Astrocyte of the cerebellum (primary cell): ENCODE measurements at regions not wholly inside any gene's neighbourhood (a gene's known extent, or its start where the extent isn't known, plus 50 kb on each side); places are given as distances from the start of the nearest gene placed in this dataset.

ENCODE experiments used
- DNase-seq: peaks from one replicate; pipeline ENCODE4 v3.0.0-alpha.2; 2011; ENCODE audit warnings: low read depth
- H3K4me3 ChIP-seq: 2 replicates; pipeline ENCODE4 v1.5.1; 2011; ENCODE audit warnings: mild to moderate bottlenecking, low read depth, low read length, moderate library complexity
- in situ Hi-C: cut with HindIII; loops from 2 replicates; pipeline ENCODE4 v1.10.0; 2017; ENCODE audit warnings: low sequenced_read_pairs
- TF ChIP-seq, protein P1 (sequence below): IDR thresholded peaks from 2 replicates; pipeline ENCODE4 v1.5.1; 2012; ENCODE audit warnings: low read length, low read depth, moderate library complexity, mild to moderate bottlenecking; ENCODE audit errors: missing control alignments

DNA sequence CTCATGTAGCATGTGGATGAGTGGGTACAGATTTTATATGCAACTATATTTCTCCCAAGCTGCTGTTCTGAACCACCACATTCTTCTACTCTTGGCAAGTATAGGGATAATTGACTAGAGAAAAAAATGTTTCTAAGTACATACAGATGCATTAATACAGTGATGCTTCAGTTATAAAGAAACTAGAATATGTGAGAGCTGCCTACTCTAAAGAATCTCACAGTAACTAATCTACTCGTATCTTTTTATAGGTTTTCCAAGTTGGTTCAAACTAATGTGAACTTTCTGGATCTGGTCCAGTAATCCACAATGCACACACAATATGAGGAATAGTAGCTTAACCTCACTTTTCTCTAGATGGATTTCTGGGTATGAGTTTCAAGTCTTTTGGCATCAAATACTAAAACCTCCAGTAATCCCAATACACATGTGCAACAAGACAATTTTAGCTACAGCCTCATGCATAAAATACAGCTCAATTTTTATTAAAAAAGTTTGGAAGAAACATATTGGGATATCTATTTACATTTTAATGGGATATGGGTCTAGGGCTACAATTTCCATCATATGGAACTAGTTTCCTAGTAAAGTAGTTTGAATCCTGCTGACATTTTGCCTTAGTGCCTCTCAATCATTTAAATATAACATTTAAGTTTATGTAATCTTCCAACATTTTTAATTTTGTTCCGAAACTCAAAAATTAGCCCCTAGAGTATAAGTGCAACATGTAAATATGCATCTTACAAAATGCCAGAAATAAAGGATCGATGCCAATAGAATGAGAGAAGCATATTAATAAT is 2209.7 kb downstream of the LRRC4C start:
- TF ChIP-seq, protein P1, sequence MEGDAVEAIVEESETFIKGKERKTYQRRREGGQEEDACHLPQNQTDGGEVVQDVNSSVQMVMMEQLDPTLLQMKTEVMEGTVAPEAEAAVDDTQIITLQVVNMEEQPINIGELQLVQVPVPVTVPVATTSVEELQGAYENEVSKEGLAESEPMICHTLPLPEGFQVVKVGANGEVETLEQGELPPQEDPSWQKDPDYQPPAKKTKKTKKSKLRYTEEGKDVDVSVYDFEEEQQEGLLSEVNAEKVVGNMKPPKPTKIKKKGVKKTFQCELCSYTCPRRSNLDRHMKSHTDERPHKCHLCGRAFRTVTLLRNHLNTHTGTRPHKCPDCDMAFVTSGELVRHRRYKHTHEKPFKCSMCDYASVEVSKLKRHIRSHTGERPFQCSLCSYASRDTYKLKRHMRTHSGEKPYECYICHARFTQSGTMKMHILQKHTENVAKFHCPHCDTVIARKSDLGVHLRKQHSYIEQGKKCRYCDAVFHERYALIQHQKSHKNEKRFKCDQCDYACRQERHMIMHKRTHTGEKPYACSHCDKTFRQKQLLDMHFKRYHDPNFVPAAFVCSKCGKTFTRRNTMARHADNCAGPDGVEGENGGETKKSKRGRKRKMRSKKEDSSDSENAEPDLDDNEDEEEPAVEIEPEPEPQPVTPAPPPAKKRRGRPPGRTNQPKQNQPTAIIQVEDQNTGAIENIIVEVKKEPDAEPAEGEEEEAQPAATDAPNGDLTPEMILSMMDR: no peak
- H3K4me3 ChIP-seq: no peak overlapping the region
- DNase-seq: no peak
- in situ Hi-C loops: no loop called here

DNA sequence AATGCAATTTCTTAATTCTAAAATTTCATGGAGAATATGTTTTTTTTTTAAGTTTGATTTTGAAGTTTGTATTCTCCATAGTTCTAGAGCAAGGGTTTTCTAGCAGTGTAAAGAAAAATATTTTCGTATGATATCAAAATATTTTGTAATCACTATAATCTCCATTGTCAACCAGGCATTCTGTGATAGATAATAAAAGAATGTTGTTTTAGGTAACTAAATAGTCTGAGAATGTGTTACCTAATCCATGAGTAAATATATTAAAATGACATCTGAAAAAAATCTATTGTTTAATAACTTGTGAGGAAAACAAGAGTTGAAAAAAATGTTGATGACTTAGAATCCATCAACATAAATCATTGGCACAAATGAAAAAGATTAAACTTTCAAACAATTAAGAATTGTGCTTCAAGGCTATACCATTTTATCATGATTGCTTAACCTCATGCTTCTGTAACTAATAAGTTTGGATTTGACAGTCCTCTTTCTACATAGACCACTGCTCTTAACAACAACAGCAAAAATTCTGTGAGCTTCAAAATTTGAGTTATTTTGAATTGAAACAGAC is 2211.8 kb downstream of the LRRC4C start:
- no peak overlapping the region for H3K4me3 ChIP-seq
- in situ Hi-C loops: no loop called here
- DNase-seq: no peak
- TF ChIP-seq, protein P1: no peak

DNA sequence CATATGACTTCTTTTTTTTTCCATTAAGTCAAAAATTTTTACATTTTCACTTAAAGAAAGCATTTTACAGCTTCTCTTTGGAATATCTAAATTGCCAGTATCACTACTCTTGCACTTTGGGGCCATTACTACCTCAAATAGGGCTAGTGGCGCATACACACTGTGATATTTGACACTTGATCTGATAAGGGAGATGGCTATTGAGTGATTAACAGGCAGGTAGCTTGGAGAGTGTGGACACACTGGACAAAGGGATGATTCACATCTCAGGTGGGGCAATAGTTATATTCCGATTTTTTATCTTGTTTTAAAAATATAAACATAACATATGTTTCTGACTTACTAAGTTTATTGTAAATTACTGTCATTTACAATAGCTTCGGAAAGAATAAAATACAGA is 2219.9 kb downstream of the LRRC4C start:
- TF ChIP-seq, protein P1: no peak
- H3K4me3 ChIP-seq: no peak overlapping the region
- DNase-seq: no peak
- in situ Hi-C loops: no loop called here

- TF ChIP-seq, protein P1: no peak
- no peak overlapping the region for H3K4me3 ChIP-seq
- DNase-seq: no peak
- in situ Hi-C loops: no loop called here
Observed at GRCh38 chr11:39236916-39237315, 2222.5 kb downstream of the LRRC4C start.

GRCh38 chr11:39221550-39222138 is 2237.8 kb downstream of the LRRC4C start:
- TF ChIP-seq, protein P1: no peak
- in situ Hi-C loops: no loop called here
- H3K4me3 ChIP-seq: no peak overlapping the region
- DNase-seq: no peak

GRCh38 chr11:39220501-39221230 is 2238.8 kb downstream of the LRRC4C start:
- H3K4me3 ChIP-seq: no peak overlapping the region
- in situ Hi-C loops: no loop called here
- no peak for DNase-seq
- TF ChIP-seq, protein P1: no peak
